Nephron progenitor cell (in vitro differentiated cells): ENCODE measurements at regions not wholly inside any gene's neighbourhood (a gene's known extent, or its start where the extent isn't known, plus 50 kb on each side); places are given as distances from the start of the nearest gene placed in this dataset.

Experiments used
- DNase-seq: peaks from one replicate; pipeline ENCODE4 v3.0.0; 2021
- H3K27ac Mint-ChIP-seq: 2 replicates; pipeline ENCODE4 v1.8.0; 2021; ENCODE audit warnings: mild to moderate bottlenecking, moderate library complexity, mixed read lengths
- H3K27me3 Mint-ChIP-seq: 2 replicates; pipeline ENCODE4 v1.8.0; 2021; ENCODE audit warnings: mild to moderate bottlenecking, low read depth, mixed read lengths; ENCODE audit not compliant: poor library complexity
- H3K36me3 Mint-ChIP-seq: 2 replicates; pipeline ENCODE4 v1.8.0; 2021; ENCODE audit warnings: low read depth, mixed read lengths
- H3K4me1 Mint-ChIP-seq: 2 replicates; pipeline ENCODE4 v1.8.0; 2021; ENCODE audit warnings: mixed read lengths
- H3K4me3 Mint-ChIP-seq: 2 replicates; pipeline ENCODE4 v1.8.0; 2021; ENCODE audit warnings: mild to moderate bottlenecking, moderate library complexity, mixed read lengths
- H3K9me3 Mint-ChIP-seq: 2 replicates; pipeline ENCODE4 v1.8.0; 2021; ENCODE audit warnings: mild to moderate bottlenecking, moderate library complexity, mixed read lengths
- CTCF ChIP-seq: fragments of 200-600 bp; sonication (generic); IDR thresholded peaks from 2 replicates; pipeline ENCODE4 v1.5.0; 2021; ENCODE audit warnings: antibody characterized with exemption

- DNase-seq, result no peak
- Mint-ChIP-seq H3K4me1 (no peaks in the 10 kb centered on the region), H3K9me3 (peaks cover 93% of the 10 kb centered on the region), H3K27ac (no peak overlapping the region), H3K27me3 (peaks cover 9% of the 10 kb centered on the region), H3K36me3 (peaks cover 12% of the 10 kb centered on the region), H3K4me3 (no peak overlapping the region)
- no peak for TF ChIP-seq CTCF
Observed at GRCh38 chr7:57210871-57211270, 78.6 kb upstream of the ZNF479 start.

- no peak for DNase-seq
- Mint-ChIP-seq H3K27ac (no peak overlapping the region), H3K9me3 (peaks cover 93% of the 10 kb centered on the region), H3K27me3 (peaks cover 9% of the 10 kb centered on the region), H3K4me3 (no peak overlapping the region), H3K36me3 (peaks cover 17% of the 10 kb centered on the region), H3K4me1 (no peaks in the 10 kb centered on the region)
- no peak for TF ChIP-seq CTCF
Observed at GRCh38 chr7:57211428-57212100, 79.3 kb upstream of the ZNF479 start.

- no peaks in the 10 kb centered on the region for H3K4me1 Mint-ChIP-seq
- peaks cover 2% of the 10 kb centered on the region for H3K27me3 Mint-ChIP-seq
- DNase-seq, result no peak
- no peak overlapping the region for H3K4me3 Mint-ChIP-seq
- peaks cover 97% of the 10 kb centered on the region for H3K9me3 Mint-ChIP-seq
- H3K27ac Mint-ChIP-seq, result no peak overlapping the region
- peaks cover 39% of the 10 kb centered on the region for H3K36me3 Mint-ChIP-seq
- no peak for TF ChIP-seq CTCF
Observed at GRCh38 chr7:57215423-57215822, 83.2 kb upstream of the ZNF479 start.

- DNase-seq, result no peak
- peaks cover 44% of the 10 kb centered on the region for H3K36me3 Mint-ChIP-seq
- TF ChIP-seq CTCF, result no peak
- H3K27ac Mint-ChIP-seq, result no peak overlapping the region
- H3K4me3 Mint-ChIP-seq, result no peak overlapping the region
- H3K4me1 Mint-ChIP-seq, result no peaks in the 10 kb centered on the region
- H3K9me3 Mint-ChIP-seq, result peaks cover 97% of the 10 kb centered on the region
- H3K27me3 Mint-ChIP-seq, result peaks cover 2% of the 10 kb centered on the region
Observed at GRCh38 chr7:57216340-57216739, 84.1 kb upstream of the ZNF479 start.

- no peak overlapping the region for H3K4me3 Mint-ChIP-seq
- H3K27ac Mint-ChIP-seq, result no peak overlapping the region
- H3K9me3 Mint-ChIP-seq, result peaks cover 100% of the 10 kb centered on the region
- H3K36me3 Mint-ChIP-seq, result peaks cover 44% of the 10 kb centered on the region
- no peak for TF ChIP-seq CTCF
- peaks cover 2% of the 10 kb centered on the region for H3K27me3 Mint-ChIP-seq
- DNase-seq, result no peak
- H3K4me1 Mint-ChIP-seq, result no peaks in the 10 kb centered on the region
Observed at GRCh38 chr7:57218196-57218716, 86.0 kb upstream of the ZNF479 start.

GRCh38 chr7:57220746-57221145 is 88.5 kb upstream of the ZNF479 start:
- H3K36me3 Mint-ChIP-seq, result peaks cover 44% of the 10 kb centered on the region
- peaks cover 2% of the 10 kb centered on the region for H3K27me3 Mint-ChIP-seq
- H3K4me3 Mint-ChIP-seq, result no peak overlapping the region
- H3K27ac Mint-ChIP-seq, result no peak overlapping the region
- H3K4me1 Mint-ChIP-seq, result no peaks in the 10 kb centered on the region
- TF ChIP-seq CTCF, result no peak
- no peak for DNase-seq
- H3K9me3 Mint-ChIP-seq, result peaks cover 100% of the 10 kb centered on the region
